Activated CD8-positive, alpha-beta memory T cell treated with anti-CD3 and anti-CD28 coated beads, Interleukin-2, amount 50 U/mL, for 48 hours (primary cell): ENCODE measurements at regions not wholly inside any gene's neighbourhood (a gene's known extent, or its start where the extent isn't known, plus 50 kb on each side); places are given as distances from the start of the nearest gene placed in this dataset.
"Not testable (repeated sequence)": the region's sequence is repeated elsewhere in the genome, so short reads cannot be mapped to it uniquely, and the experiment has no call there.

Experiments
- DNase-seq: peaks from one replicate; pipeline ENCODE4 v3.0.0-alpha.2; 2020

DNA sequence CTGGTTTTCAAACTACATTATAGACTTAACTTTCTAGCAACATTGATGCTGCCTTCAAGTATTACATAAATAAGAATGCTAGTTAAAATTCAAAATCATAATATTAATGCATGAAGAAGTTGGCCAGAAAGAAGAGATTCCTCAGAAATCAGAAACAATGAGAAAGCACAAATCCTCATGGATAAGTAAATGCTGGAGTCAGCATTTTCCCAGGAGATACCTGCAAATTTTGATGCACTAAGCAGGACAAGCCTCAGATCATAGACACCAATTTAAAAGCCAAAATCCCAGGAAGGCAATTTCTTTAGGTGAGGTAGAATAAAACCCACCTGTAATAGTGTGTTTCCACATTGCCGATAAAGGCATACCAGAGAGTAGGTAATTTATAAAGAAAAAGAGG, 305.2 kb upstream of the TBX18 start:
- DNase-seq, result no peak

DNA sequence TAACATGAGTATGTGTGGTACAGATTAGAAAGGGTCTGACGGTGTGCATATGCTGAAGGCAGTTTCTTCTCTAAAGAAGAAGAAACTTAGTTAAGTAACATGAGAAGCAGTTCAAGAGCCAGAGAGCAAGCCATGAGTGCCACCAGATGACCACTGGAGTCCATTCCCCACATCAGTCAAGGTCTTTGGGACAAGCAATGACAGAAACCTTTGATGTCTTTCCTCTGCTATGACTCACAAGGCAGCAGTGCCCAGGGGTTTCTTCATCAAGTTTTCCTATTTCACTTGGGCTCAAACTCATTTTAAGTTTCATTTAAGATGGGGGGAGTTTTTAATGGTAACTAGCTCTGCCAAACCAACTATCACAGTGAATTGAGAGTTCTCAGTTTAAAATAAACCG, 303.8 kb upstream of the TBX18 start:
- DNase-seq, result no peak

DNA sequence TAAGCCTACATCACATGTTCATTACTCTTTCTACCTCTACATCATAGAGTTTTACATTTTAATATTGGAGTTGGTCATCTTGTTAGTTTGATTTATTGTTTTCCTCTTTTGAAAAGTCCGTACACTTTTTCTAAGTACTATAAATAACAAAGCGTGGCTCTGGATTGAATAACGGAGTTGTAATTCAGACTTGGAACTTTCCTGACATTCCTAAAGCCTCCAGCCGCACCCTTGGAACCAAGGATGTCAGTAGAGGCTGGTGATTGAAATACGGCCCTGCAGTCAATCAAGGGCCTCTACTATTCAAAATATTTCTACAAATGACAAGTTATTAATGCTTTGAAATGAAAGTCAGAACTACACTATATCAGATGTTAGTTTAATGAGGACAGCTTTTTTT, 301.9 kb upstream of the TBX18 start:
- DNase-seq, result no peak

DNA sequence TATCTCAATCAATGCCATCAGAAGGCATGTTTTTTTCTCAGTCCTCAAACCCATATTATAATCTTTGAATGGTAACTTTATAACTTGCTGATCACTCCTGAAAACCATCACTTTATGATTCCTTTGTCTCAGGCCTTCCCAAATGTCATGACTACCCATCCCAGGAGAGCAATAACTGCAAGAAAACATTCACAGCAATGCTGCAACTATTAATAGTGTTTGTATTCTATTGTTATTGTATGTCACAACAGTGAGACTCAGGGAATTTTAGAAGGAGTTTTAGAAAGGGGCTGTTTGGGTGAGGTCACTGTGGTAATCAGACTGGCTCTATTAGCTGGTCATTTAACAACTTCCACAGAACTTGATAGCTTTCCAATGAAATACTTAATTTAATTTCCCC, 301.4 kb upstream of the TBX18 start:
- DNase-seq, result no peak

DNA sequence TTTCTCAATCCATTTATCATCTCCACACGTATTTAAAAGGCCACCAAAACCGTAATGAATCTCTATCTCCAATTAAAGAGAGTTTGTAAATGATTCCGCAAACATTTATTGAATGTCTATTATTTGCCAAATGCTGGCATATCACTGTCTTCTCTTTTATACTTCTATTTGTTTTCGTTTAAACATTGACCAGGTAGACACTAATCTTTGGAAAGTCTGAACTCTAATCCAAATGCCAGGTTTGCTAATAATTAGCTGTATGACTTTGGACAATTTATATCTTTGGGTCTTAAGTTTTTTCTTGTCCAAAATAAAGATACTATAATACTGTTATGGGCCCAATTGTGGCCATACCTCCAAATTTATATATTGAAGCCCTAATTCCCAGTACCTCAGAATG, 299.2 kb upstream of the TBX18 start:
- no peak for DNase-seq

DNA sequence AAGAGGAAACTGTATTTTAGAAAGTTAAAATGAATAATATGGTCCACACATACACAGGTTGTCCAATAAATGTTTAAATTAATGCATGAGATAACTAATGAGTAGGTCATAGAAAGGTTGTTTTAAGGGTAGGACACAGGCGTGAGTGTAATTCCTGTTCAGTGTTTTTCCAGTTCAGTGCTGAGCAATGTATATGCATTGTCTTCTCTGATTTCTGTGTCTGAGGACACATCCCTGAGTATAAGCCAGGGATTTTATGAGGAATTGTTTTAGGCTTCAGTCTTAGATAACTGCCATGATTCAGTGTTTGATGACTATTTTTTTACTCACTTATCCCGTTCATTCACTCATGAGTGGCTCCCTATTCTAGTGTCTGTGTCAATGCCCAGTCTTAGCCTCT, 298.5 kb upstream of the TBX18 start:
- DNase-seq, result no peak

DNA sequence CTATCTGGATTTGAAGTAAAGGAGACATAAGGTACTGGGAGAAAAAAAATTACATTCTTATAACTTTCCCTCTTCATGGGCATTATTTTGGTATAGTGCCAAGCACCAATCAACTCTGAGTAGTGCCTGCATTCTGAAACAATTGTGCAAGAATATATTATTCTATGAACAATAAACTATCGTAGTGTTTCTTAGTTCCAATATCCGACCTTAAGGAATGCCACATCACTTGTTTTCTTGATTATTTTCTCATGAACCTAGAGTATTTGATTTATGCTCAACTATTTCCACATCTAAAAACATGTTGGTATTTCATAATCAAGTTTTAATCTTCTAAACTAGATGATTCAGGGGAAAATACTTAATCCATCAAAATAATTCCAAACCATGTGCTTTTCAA, 294.4 kb upstream of the TBX18 start:
- no peak for DNase-seq

DNA sequence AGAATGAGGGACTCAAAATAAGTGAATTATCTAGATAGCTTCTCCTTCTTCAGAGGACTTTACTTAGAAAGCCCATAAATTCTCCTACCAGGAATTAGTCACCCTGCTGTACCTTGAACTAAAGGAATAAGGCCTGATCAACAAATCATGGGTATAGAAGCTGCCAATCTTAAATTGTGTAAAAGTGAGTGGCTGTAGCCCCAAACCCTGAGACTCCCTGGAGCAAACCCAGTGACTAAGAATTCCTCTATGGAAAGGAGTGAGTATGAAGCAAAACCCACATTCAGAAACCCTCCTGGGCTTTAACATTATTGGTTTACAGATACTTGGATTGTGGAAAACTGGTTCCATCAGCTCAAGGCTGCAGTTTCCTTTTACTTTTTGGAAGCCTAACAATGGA, 285.8 kb upstream of the TBX18 start:
- no peak for DNase-seq

DNA sequence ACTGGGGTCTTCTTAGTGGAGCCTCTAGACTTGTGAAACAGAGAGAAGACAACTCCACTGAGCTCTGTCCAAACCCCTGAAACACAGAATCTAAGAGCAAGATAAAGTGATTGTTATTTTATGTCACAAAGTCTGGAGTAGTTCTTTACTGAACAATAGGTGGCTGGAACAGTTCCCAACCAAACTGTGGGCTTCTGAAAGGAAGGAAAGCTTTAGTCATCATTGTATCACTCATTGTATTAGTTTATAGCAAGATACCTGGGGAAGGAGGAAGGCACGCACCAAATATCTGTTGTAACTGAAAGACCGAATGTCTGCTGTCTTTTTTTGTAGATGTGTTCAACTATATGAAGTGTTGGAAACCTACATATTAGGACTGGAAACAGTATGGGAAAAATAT, 284.9 kb upstream of the TBX18 start:
- DNase-seq, result no peak

DNA sequence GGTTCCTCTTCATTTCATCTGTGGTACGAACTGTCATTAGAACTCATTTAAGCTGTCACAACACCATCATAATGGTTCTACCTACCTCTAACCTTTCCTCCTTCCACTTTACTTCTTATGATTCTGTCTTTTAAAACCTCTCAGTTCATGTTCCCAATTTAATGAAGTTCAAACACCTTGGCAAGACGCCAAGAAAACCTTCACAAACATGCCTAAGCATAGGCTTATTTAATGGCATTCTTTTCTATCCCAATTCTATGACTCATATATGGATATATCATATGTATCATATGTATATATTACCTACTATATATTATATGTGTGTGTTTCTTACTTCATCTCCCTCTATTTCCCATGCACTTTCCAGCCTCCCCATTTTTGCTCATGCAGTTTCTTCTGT, 283.4 kb upstream of the TBX18 start:
- no peak for DNase-seq

DNA sequence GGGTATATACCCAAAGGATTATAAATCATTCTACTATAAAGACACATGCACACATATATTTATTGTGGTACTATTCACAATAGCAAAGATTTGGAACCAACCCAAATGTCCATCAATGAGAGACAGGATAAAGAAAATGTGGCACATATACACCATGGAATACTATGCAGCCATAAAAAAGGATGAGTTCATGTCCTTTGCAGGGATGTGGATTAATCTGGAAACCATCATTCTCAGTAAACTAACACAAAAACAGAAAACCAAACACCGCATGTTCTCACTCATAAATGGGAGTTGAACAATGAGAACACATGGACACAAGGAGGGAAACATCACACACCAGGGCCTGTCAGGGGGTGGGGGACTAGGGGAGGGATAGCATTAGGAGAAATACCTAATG, 281.4 kb upstream of the TBX18 start:
- not testable (repeated sequence) for DNase-seq

DNA sequence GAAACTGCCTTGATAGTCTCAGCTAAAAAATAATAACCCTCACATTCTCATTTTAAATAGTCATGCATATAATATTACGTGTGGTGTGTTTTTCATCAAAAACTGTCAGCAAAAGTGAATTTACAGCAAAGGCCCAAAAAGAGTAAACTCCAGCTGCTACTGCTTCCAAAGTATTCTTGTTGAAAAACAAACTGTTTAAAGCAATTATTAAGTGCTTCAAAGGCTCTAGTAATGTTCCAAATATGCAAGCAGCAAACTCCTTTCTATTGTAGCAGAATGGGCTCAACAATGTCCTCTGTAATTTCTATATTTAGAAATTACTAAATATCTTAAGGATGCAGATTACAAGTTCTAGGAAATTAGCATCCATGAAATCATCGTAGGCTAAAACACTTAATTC, 280.0 kb upstream of the TBX18 start:
- no peak for DNase-seq

DNA sequence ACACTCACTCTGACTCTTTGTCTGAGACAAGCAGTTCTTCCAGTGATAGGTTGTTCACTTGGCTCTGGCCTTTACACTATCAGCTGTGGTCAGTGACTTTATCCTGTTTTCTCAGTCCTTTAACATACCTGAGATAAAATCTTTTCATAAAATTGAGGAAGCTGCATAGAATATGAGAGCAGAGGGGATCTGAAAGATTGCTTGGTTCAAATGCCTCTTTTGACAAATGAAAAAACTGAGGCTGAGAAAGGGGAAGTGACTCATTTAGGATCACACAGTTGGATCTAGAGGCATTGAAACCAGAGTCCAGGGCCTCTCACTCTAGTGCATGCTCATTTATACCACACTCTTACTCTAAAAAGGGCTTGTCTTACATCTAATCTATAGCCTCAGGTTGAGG, 277.0 kb upstream of the TBX18 start:
- no peak for DNase-seq

DNA sequence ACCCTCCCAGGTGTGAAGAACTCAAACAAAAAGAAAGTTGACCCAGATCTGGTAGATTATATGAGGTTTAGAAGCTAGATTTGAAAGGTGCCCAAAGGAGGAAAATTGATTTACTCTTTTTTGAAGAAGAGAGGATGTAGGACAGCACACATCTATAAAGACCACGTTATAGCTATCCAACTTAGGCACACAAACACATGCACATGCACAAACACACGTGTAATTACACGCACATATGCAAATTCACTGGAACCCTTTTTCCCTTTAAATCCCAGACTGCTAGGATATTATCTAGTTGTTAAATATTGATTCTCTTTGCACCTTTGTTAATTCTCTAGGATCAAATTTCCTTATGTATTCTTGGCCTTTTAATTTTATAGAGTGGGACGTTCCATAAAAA, 272.8 kb upstream of the TBX18 start:
- no peak for DNase-seq

DNA sequence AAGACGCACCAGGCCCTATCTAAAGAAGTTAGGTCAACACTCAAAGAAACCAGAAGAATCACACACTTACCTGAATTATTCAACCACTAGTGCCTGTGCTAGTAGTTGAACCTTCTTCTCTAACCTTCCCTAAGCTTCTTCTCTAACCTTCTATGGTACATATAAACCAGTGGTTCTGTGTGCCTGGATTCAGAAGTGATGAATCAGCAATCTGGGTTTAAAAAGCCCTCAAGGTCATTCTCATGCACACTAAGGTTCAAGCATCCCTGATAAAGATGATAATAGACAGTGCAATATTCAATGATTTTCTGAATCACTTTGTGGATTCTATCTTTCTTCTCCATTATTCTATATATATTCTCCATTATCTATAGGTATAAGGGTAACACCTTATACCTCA, 271.4 kb upstream of the TBX18 start:
- DNase-seq, result no peak

DNA sequence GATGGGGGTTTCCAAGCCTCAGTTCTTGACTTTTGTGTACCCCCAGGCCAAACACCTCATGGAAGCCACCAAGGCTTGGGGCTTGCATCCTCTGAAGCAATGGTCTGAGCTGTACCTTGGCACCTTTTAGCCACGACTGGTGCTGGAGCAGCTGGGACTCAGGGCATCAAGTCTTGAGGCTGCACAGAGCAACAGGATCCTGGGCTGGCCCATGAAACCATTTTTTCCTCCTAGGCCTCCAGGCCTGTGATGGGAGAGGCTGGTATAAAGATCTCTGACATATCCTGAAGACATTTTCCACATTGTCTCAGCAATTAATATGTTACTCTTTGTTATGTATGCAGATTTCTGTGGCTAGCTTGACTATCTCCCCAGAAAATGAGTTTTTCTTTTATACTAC, 269.1 kb upstream of the TBX18 start:
- no peak for DNase-seq

DNA sequence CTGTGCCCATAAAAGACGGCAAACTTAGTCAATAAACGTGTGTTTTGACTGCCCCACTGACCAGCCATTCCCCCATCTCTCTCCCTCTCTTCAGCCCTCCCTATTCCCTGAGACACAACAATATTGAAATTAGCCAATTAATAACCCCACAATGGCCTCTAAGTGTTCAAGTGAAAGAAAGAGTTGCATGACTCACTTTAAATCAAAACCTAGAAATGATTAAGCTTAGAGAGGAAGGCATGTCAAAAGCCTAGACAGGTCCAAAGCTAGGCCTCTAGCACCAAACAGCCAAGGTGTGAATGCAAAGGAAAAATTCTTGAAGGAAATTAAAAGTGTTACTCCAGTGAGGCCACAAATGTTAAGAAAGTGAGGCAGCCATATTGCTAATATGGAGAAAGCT, 261.6 kb upstream of the TBX18 start:
- no peak for DNase-seq

DNA sequence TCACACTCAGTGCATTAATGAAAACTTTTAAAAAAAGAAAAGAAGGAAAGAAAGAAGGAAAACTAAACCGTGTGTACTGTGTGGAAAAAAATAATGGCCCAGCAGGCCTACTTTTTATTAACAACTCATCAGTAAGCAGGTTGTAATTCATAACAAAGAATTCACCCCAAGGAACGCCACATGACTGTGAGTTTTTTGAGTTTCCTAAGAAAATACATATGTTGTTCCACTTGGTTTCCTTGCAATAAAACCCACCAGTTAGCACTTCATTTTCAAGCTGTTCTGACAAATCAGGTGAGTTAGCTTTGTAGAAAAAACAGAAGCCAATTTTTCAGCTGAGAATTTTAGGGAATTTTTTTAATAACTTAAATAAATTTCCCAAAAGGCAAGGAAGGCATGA, 259.3 kb upstream of the TBX18 start:
- DNase-seq, result no peak

DNA sequence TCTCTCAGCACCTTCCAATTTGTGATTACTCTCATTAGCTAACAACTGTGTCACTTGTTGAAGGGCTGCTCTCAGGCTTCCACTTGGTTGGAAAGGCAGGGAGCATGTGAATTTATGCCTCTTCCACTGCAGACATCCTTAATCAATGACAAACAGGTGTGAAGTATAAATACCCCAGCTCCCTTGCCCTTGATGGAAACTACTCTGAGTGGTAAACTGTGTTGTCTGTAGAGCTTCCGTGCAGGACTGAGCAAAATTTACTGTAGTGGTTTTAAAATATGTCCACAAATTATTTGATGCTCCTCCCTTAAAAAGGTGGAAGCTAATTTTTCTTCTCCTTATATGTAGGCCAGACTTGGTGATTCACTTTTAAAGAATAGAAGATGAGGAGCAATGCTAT, 253.0 kb upstream of the TBX18 start:
- no peak for DNase-seq

DNA sequence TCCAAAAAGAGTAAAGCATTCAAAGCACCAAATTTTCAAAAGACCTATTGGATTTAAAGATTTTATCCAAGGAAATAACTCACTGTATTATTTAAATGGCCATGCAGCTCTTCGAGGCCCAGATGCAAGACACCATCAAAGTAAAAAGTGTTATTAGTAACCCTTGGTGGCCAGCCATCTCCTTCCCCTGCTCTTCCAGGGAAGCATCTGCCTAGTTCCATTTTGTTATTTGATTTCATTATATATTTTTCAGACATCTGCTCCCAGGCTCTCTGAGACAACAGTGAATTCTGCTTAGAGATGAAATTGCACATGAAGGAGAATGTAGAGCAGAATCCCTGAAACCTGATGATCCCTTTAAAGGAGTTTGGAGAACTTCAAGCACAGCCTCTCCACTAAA, 252.3 kb upstream of the TBX18 start:
- no peak for DNase-seq

DNA sequence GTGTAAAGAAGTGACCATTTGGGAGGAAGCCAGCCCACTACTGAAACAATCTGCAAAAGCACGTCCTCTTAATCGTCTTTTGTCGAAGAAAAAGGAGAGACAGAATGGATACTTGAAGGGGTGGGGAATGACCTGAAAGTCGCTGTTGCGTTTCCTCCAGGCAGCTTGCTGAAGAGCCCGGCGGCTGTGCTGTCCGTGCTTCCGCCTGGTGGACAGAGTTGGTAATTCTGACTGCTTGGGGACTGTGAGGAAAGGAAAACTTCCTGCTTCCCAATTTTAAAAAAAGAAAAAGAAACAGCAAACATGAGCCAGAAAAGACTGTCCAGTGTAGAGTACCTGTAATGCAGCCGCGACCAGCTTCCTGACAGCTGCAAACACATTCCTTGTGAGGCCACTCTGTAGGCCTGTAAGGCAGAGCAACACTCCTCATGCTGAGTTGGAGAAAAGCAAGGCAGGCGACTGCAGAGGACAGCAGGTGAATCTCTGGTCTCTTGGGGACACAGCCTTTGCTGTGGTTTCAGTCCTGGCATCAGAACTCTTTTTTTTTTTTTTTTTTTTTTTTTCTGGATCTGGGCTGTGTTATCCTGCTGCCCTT, 251.1 kb upstream of the TBX18 start:
- no peak for DNase-seq

DNA sequence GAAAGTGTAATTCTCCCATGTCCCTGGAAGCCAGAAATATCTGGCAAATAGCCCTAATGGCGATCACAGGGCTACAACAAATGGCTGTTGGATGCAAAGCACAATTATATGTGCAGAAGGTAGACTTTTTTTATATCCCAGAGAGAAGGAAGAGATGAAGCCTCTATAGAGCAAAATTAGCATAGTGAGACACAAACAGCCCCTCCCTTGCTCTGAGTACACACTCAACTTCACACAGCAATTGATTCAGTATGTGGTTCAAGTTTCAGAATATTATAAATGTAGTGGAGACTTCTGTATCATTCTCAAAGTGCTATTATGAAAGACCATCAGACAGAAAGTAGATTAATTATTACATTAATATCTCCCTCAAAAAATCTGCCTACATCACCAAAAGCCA, 246.5 kb upstream of the TBX18 start:
- DNase-seq, result no peak

DNA sequence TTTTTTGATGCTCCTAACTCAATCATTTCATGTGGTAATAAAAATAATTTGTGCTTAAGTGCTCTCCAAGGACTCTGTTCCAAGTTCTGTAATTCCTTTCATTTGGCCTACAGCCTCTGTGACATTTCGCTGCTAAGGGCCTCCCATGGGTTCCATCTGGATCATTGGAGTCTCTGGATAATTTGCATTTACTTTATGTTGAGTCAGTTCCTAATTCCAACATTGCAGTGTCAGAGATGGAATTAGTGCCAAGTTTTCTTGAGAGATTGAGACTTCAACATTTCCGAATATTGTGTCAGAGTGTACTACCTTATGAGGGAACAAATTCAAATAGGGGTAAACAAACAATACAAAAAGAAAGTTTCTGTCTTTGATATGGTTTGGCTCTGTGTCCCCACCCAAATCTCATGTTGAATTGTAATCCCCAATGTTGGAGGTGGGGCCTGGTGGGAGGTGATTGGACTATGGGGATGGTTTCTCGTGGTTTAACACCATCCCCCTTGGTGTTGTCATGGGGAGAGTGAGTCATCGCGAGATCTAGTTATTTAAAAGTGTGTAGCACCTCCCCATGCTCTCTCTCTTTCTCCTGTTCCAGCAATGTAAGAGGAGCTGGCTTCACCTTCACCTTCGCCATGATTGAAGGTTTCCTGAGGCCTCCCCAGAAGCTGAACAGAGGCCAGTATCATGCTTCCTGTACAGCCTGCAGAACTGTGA, 244.1 kb upstream of the TBX18 start:
- no peak for DNase-seq

DNA sequence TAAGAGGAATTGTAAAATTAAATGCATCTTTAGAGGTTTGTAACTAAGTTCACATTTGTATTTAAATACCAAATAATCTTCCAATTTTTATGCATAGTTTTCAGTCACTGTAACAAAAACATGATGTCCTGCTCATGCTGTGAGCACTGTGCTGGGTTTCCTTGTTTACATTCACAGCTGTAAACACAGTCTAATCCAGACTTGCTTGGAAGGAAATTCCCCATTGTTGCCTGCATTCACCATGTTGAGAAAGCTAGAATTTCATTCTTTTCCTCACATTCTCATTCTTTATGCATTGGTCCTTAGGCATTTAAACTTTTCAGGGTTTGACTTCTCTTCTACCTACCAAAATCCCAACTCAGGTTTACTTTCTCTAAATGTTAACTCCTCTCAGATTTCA, 242.0 kb upstream of the TBX18 start:
- no peak for DNase-seq

DNA sequence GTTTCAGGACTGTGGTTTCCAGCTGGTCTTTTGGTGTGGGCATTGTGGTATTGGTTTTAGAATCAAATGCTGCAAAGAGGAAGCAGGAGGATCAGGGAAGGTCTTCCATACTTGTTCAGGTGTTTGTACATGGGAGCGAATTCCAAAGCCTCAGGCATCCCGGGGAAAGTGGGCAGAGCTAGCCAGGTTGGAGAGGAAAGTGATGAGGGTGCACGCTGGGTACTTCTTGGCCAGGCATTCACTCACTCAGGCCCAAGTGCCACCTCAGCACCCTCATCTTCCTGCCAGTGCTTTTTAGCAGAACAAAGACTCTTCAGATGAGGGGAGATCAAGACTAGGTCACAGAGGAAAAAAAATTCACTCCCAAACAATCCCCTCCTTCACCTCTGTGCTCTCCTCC, 241.1 kb upstream of the TBX18 start:
- DNase-seq, result no peak
